ENCODE measurements at regions not wholly inside any gene's neighbourhood (a gene's known extent, or its start where the extent isn't known, plus 50 kb on each side); places are given as distances from the start of the nearest gene placed in this dataset.
"Not testable (repeated sequence)": the region's sequence is repeated elsewhere in the genome, so short reads cannot be mapped to it uniquely, and the experiment has no call there.

DNA sequence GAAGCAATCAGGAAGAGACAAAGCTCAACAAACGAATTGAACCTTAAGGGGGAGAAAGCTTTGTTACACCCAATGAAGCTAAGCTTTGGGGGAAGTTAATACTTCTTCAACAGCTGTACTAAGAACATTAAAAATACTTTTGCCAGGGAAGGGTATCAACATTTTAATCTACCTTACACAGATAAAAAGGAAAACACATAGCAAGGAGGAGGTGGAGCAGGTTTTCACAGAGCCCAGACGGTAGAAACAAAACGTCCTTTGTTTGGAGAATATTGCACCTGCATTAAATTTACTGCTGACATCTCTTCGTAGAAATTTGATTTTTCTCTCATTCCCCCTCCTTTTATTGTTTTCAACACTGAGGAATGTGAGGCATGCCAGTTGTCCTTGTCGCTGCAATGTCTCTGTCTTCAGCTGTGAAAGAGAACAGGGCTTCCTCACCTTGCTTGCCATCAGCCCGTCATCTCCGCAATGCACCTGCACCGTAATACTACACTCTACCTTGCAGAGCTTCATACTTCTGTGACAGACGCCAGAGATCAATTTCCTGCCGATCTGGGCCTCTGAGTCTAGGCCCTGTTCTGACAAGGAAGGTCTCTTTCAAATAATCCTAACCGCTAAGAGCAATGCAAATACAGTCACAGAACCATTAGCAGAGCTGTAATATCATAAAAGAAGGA is 270.8 kb downstream of the SPRY2 start:
- DNase-seq: no peak

DNA sequence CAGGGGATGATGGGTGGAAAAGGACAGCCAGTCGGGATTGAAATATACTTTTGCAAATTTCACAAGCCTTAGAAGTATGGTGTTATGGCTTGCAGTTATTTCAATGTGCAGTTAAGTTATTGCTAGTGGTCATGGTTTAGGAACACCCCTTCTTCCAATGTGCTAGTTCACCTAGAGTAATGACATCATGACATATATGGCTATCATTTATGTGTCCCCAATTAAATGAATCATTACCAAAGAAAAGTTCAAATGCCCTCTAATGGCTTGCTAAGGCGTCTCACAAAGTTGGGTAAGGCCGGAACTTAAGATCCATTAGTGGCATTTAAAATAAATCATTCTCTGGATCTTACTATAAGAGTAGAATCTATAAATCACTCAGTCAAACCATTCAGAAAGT is 271.6 kb downstream of the SPRY2 start:
- no peak for DNase-seq

DNA sequence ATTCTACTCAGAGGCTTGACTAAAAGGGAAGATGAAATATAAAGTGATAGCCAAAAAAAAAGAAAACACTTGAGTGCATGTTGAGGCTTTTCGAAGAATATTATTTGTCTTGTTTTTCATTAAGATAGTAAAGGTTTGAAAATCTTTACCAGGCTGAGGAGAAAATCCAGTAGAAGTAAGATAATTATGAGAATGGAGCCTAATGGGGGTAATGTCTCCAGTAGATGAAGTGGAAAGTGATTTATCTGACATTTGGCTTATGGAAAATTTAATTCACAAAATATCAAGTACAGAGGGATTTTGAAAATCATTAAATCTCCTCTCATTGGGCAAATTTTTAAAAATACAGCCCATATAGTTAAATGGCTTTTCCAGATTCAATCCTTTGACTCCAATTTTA is 274.9 kb downstream of the SPRY2 start:
- DNase-seq: no peak

DNA sequence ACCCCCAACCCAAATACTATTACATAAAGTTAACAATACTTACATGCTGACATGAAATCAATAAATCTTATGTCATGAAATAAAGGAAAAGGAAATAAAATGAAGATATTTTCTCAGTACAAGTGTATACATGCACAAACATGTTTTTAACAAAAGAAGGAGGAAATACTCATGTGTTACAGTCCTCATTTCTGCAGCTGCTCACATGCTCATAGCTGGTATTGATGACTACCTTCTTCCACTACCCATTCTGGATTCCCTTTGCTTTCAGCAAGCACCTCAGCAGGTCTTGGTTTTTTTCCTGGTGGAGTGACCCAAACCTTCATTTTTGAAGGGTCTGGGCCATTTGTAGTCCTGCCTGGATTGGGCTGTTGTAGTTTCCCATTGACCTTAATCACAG is 278.5 kb downstream of the SPRY2 start:
- DNase-seq: not testable (repeated sequence)

DNA sequence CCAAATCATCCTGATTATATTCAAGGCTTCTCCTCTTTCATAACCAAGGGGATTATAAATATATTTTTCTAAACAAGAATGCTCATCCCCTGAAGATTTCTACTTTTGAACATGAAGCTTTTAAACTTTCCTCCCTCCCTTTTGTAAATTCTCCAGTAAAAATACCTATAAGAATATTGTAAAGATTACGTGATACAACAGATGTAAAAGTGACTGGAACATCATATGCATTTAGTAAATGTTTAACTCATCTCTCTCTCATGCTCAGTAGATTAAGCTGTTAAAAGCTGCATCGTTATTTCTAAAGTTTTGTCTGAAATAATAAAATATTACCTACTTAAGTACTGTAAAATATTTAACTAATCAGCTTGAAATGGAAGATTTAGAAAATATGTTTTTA is 281.1 kb downstream of the SPRY2 start:
- no peak for DNase-seq

DNA sequence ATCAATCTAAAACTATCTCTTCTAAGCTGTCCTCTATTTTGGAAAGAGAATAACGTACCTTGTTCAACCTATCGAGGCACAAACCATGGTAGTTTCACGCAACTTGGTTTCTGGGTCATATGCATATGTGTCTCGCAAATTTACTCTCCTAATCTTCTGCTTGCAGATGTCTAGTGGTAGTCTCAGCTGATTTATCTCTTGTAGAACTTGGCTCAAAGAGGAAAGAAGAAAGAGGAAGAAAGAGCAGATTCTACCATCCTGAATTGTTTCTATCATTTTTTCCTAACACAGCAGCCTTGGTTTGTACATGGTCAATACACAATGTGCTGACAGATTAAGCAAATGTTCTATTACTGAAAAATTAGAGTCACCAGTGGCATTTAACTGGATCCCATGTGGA is 282.3 kb downstream of the SPRY2 start:
- DNase-seq: peak in 1 of 2 experiments; percentile 5

DNA sequence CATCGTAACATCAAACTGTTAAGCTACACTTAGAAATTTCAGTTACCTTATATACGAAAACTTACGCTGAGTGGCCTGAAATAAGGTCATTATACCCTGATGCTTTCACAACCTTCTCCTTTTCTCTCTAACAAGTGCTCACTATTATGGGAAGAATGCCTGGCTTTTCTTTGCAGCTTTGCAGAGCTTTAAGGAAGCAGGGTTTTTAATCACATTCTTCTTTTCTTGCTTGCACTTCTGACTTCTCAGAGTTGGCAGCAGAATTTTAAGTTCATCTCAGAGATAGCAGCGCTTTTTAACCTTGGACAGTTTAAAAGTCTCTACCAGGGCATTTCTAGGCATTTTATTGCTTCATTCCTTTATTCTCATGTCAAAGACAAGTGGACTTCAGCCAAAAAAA is 285.1 kb downstream of the SPRY2 start:
- no peak for DNase-seq

DNA sequence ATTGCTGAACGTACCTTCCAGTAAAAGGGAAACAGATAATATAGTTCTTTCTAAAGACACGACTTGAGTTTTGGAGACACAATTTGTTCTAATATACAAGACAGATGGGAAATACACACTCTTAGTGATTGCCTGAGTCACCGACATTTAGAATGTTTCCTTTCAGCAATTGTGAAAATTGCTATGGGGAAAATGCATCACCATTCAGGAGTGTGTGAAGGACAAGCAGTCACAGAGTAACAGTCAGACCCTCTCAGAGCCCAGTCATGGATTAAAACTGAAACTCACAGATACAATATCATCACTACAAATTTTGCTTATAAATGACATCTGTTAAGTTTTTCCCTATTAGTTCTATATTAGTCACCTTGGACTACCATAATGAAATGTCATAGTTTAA is 286.1 kb downstream of the SPRY2 start:
- no peak for DNase-seq

DNA sequence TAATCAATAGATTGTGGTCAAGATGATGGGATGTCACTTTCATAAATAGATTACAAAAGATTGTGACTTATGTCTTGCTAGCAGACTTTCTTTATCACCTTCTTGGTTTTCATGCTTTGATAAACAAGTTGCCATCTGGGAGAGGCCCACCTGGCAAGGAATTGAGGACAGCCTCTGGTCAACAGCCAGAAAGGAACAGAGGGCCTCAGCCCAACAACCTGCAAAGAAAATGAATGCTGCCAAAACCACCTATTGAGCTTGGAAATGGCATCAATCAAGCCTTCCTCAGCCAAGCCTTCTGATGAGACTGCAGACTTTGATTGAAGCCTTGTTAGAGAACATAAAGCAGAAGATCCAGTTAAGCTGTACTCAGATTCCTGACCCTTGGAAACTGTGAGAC is 288.6 kb downstream of the SPRY2 start:
- no peak for DNase-seq

DNA sequence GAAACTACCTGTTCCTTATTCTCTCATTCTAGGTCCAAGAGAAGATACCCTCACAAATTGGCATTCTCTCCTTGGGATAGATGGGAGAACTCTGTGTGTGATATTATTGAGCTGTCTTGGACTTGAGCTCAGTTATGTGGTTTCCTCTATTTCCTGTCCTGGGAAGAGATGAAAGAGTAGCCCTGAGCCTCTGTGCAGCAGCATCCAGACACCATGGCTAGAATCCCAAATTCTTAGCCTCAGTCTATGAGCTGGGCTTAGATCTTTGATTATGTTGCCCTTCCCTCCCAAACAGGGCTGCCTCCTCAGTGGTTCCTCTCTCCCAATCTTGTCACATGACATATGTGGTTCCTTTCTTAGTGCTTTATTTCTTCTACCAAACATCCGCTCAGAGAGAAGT is 290.7 kb downstream of the SPRY2 start:
- DNase-seq: peak; percentile 19 to 46

DNA sequence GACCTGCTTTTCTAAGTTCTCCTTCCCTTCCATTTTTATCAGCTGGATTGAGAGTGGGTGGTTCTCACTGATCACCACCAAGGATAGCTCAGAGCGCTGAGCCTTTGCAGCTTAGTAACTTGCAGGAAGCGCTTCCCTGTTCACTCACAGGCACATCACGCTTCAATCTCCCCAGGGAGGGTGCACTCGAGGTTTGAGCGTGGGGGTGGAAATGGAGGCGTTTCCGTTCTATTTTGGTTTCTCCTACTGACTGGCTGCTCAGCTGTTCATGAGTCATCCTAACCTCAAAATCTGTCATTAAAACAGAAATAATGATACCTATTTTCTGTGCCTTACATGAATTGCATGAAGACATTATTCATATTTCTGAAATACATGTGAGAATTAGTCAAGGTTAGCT is 292.1 kb downstream of the SPRY2 start:
- peak; percentile 98 for DNase-seq

DNA sequence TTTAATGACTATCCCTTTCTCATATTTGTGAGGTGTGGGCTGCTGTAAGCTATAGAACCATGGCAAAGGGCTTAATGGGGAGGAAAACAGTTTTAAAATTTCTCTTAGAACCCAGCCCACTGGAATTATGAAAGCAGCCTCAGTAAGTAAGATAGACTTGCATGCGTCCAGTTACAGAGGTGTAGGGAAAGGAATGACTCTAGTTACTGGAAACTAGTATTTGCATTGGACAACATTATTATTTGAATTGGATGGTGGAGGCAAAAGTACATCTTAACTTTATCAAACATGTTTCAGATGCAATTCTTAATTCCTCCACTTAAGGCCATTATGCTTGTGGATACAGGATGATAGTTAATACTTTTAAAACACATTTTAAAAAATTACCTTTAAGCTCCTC is 292.9 kb downstream of the SPRY2 start:
- peak in 1 of 2 experiments; percentile 10 for DNase-seq

DNA sequence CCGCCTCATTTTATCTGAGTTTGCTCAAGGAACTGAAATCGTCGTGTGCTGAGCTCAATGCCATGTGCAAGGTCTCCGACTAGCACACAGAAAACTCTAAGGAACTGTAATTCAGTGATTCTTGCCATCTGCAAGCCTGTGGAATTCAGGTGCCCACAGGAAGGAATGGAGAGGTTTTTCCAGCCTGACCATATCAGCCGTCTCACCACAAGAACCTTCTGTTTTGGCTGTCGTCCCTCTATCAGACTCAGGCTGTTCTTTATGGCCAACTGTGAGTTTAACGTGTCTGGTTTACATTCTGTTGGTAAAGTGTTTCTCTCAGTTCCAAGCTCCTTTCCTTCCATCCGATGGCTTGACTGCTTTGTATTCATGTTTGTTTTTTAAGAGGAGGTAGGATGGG is 293.5 kb downstream of the SPRY2 start:
- DNase-seq: no peak

DNA sequence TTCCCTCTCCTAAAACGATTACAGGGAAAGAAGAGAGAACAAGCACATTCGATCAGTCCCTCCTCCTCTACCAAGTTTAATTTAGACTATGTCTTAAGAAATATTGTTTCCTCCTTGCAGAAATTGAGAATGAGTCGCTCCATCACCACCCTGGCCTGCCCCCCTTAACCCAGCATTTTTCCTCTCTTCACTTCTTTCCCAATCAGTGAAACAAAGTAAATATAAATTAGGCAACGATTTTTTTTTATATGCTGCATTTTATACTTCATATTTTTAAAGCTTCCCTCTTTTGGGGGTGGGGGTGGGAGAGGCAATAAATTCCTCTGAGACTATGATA is 300.0 kb downstream of the SPRY2 start:
- no peak for DNase-seq

DNA sequence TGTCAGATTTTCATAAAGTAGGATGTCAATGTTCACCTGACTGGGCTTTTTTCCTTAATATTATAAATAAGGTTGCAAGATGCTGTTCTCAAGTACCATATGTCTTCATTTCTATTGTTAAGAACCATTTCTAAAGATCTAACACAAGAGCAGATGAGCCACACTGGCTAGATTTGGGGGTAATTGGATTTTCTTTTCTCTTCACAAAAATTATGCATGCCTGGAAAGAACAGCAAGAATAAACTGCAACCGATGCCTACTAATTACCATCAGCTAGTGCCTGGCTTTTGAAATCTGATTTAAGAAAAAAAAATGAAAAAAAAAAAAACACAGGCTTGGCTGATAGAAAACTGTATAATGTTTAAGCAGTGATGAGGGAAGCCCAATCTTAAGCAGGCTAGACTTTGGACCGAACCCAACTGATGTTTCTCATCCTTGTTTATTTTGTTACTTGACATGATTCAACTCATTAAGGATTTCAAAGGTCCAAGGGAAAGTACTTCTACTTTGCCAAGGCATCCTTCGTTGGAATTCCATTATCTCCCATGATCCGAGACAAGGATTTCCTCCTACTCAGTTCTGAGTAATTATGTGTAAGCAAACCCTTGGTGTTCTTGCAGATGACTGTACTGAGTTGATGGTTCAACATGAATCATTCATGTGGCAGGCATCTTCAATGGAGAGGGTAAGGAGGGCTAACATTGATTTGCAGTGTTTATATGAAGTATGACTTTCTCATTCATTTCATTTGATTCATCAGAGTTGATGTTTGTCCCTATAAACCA is 300.5 kb downstream of the SPRY2 start:
- no peak for DNase-seq

DNA sequence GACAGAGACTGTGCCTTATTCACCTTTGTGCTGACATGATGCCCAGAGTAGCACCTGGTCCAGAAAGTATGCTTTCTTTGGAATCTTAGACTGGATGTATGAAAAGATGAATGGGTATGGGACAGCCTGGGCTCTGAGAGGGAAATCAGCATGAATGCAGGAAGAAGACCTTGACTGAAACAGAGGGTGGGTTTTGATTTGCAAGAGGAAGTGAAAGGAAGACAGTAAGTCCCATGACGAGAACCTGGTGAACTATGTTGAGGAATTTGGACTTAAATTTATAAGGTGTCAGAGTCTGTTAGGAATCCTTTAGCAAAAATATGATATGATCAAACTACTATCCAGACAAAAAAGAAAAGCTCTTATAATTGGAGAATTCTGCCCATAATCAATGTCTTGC is 301.9 kb downstream of the SPRY2 start:
- no peak for DNase-seq

DNA sequence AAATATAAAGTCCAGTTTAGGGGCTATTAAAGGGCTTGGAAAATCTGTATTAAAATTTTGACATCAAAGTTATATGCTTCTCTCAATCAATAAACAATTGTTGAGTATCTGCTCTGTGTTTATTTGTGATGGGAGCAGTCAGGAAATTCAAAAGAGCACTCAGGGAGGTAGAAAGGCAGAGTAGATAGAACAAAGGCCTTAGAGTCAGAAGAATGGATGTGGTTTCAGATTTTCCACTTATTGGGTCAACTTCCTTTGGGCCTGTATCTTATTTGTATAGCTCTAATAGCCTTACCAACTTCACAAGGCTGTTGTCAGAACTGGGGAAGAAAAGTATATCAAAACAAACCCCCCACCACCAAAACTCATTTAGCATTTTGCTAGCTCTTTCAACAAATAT is 302.6 kb downstream of the SPRY2 start:
- no peak for DNase-seq

DNA sequence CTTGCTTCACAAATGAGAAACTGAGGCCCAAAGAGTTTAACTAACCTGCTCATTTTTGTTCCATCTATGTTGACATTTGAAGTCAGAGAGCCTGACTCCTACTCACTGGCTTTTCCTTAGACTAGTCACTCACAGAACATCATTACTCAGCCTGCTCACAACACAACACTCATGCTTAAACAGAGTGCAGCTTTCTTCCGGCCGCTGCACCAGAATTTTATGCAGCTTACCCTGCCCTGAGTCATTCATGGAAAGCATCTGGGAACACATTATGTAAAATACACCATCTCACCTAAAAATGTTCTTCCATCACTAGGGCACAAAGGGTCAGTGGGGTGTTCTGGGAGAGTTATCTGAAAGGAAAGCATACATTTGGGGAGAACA is 303.4 kb downstream of the SPRY2 start:
- DNase-seq: peak in 1 of 2 experiments; percentile 7

DNA sequence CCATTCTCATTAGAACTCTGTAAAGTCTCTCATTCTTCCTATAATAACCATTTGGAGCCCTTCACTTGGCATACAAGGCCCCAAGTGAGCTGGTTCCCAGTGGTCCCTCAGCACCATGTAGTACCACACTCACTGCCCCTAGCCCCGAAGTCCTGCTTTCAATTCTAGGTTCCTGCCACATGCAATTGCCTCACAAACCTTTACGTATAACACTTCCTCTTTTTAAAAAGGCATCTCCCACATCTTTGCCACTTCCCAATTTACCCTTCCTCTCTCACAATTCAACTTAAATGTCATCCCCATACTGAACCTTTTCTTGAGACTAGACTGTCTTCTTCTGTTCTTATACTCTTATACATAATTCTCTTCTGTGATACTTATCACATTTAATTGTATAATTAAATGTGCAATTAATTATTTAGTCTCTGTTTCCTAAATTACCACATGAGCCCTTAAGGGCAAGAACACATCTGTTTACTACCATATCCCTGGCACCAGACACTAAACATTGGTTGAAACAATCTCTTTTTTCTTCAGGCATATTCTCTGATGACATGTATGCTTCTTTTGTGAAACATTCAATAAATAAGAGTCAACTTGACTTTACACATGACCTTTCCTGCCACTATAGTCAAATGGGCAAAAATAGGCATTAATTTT is 304.0 kb downstream of the SPRY2 start:
- peak; percentile 93 to 97 for DNase-seq

DNA sequence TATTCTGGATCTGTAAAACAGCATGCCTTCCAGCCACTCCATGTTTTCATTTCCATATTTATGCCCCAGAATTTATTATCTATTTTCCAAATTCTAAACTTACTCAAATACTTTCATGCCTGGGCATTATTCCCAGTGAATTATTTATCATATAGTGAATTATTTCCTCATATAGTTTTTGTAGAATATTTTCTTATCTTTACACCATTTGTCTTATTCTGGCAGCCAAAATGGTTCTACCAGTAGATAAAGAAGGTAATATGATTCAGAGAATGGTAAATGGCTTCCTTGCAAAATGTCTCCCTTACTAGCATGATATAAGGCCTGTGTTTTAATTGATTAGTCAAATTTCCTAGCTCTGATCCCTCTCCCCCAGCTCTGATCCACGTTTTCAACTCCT is 305.8 kb downstream of the SPRY2 start:
- no peak for DNase-seq

DNA sequence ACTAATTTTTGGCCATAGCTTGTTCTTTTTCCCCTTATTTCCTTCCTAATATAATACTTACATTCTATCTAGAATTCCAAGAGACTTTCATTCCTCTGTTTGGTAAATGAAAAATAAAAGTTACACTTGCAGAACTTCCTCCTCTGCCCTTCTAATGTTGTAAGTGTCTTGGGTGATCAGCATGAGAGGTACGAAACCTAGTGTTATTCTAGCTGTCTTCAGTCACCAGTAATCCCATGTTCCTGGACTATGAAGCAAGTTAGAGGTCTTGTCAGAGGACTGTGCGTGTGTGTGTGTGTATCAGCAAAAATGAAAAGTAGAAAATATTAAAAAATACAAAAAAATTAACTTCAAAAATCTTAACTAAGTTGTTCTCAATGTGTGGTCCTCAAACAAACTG is 307.0 kb downstream of the SPRY2 start:
- no peak for DNase-seq

DNA sequence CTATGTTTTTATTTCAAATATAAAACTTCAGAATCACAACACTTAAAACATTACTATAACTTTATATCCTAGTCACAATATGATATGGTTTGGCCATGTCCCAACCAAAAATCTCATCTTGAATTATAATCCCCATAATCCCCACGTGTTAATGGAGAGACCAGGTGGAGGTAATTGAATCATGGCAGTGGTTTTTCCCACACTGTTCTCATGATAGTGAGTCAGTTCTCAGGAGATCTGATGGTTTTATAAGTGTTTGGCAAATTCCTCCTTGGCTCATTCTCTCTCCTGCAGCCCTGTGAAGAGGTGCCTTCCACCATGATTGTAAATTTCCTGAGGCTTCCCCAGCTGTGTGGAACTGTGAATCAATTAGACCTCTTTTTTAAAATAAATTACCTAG is 307.6 kb downstream of the SPRY2 start:
- DNase-seq: no peak

DNA sequence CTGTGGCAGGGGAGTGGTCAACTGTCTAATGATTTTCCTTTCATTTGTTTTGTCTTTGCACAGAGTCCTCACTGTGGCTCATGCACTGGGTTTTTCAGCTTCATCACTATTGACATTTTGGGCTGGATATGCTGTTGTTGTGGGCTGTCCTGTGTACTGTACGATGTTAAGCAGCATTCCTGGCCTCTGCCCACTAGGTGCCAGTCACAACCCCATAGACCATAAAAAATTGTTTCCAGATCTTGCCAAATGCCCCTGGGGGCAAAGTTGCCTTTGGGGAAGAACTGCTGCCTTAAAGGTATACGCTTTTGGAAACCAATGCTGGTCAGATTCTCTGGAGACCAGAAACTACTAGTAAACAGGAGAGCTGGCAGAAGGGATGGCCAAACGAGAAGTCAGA is 310.4 kb downstream of the SPRY2 start:
- peak; percentile 51 to 54 for DNase-seq

DNA sequence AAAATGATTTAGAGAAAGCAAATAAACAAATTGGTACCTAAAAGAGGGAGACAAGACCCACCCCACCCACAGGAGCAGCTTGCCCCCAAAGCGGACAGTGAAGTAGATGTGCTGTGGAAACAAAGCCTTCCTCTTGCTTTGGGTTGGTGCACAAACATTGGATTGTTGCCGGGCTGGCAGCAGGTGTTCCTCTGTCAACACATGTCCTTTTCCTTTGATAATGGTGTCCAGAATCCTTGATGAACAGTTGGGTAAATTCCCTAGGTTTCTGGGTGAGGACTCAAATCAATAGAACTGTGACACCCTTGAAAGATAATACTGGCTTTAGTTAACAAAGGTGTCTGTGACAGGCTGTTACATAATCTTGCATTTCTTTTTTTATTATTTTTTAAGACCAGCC is 311.8 kb downstream of the SPRY2 start:
- no peak for DNase-seq

Measured in Kasumi-1 (cell line).